Fibroblast of skin of right quadriceps (primary cell): ENCODE measurements at regions not wholly inside any gene's neighbourhood (a gene's known extent, or its start where the extent isn't known, plus 50 kb on each side); places are given as distances from the start of the nearest gene placed in this dataset.
A peak's percentile ranks its signal among the peaks of the same experiment; 100 is the strongest.
"Not testable (repeated sequence)": the region's sequence is repeated elsewhere in the genome, so short reads cannot be mapped to it uniquely, and the experiment has no call there.

Experiments used
- DNase-seq: peaks from one replicate; pipeline ENCODE4 v3.0.0-alpha.2; 2013

- DNase-seq = no peak
Measured at GRCh38 chr3:96330795-96331194, 483.6 kb upstream of the EPHA6 start.

DNA sequence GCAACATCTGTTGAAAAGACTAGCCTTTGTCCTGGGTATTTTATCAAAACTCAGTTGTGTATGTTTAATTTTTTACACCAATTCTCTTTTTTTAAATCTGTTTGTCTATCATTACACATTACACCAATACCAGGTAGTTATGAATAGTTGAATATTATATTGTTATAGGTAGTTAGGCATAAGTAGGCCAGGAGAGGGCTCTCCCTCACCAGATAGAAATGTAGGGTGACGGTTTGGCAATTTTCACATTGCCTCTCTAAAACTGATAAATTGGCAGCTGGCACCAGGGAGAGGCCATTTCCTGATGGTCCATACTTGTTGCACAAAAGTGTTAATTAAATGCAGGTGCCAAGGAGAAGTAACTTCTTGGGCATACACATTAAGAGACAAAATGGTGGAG lies 483.1 kb upstream of the EPHA6 start:
- DNase-seq = no peak

DNA sequence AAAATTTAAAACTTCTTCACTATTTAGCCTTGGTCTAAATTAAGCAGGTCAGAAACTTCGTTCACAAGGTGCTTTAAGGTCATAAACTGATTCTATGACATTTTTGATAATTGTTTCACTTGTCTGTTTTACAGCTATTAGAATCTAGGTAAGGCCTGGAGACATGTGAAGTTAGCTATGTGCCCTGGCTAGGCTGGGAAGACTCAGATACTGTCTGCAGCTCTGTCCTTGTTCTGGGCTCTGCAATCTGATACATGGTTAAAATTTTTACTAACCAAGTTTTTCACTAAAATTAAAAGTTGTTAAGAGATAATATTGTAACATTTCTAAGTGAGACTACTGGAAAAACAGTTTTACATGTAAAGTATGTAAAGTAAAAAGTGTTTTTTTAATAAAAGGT lies 479.6 kb upstream of the EPHA6 start:
- no peak for DNase-seq

DNA sequence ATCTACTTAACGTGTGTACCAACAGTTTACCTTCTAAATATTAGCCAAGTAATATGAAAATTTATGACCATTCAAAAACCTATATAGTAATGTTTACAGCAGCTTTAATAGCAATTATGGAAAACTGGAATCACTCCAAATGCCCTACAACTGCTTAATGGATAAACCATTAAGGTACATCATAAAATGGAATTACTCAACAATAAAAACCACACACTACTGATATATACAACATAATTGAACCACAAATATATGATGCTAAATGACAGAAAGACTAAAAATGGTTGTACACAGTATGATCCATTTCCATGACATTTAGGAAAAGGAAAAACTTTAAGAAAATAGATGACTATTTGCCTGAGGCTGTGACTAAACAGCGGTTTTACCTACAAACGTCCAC lies 467.1 kb upstream of the EPHA6 start:
- DNase-seq = no peak

GRCh38 chr3:96351598-96351997 lies 462.8 kb upstream of the EPHA6 start:
- DNase-seq = not testable (repeated sequence)

DNA sequence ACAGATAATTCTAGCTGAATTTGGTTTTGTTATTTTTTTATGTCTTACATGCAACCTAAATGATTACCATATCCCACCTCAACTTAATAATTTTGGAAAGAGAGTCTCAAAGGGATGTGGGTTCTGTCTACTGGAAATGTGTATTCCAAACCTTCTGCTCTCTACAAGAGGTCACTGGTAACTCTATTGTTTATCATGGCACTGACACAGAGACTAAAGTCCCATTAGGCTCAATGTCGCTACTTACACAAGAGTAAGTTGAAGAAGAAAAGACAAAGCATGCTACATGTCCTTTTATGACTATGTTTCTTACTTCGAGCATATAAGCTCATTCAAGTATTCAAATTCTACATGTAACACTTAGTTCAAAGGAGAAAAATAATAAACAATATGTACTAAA lies 460.3 kb upstream of the EPHA6 start:
- DNase-seq = no peak

GRCh38 chr3:96354742-96355141 lies 459.7 kb upstream of the EPHA6 start:
- DNase-seq = no peak

- no peak for DNase-seq
Measured at GRCh38 chr3:96361241-96361640, 453.2 kb upstream of the EPHA6 start.

DNA sequence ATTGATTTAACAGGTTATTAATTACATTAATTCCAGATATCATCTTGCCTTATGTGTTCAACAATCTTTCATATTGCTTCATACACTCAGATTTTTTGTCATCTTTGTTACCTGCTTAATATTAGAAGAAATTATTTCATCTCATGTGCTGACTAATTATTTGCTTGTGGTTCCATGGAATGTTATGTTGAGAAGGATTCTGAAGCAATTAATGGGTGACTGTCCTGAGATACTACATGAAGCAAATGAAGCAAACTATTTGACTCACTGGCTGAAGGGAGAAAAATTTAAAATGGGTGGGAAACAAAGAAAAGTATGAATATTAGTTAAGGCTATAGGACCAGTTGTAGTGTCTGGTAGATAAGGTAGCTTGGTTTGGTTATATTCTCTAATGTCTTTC lies 443.8 kb upstream of the EPHA6 start:
- DNase-seq = no peak

DNA sequence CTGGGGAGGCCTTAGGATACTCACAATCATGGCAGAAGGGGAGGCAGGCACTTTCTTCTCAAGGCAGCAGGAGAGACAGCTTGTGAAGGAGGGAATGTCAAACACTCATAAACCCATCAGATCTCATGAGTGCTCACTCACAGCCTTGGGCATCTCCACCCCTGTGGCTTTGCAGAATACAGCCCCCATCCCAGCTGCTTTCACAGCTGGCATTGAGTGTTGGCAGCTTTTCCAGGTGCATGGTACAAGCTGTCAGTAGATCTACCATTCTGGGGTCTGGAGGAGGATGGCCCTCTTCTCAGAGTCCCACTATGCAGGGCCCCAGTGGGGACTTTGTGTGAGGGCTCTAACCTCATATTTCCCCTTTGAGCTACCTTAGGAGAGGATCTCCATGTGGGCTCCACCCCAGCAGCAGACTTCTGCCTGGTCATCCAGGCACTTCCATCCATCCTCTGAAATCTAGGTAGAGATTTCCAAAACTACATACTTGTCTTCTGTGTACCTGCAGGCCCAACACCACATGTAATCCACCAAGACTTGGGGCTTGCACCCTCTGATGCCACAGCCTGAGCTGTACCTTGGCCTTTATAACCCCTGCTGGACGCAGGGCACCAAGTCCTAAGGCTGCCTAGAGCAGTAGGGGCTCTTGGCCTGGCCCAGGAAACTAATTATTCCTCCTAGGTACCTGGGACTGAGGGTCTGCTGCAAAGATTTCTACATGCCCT lies 404.2 kb upstream of the EPHA6 start:
- DNase-seq = no peak

DNA sequence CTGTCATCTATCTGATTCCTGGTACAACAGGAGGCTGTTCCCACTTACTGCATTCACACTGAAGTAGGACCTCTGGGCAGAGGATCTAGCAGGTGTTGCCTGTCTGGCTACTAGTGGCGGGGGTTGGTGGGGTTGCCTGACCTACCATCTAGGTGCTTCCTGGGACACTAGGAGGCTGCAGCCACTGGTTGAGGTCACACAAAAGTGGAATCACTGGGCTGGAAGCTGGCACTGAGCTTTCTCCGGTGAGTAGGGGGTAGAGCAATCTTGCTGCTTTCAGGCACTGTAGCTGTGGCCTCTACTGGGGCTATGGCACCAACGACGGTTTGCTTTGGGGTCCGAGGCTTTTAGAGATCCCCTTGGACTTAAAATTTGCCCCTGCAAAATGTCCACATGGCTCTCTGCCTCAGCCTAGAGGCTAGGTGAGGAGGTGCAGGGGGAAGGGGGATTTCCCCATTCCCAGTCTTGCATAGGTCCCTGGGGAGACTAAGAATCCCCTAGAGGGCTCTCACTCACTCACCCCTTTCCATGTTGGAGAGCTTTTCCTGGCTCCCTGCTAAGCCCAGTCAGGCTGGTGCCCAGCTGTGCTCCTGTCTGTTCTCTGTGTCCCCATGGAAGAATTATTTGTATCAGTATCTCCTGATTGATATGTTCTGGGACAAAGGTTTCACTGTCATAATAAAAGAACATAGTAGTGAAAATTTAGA lies 397.7 kb upstream of the EPHA6 start:
- no peak for DNase-seq

DNA sequence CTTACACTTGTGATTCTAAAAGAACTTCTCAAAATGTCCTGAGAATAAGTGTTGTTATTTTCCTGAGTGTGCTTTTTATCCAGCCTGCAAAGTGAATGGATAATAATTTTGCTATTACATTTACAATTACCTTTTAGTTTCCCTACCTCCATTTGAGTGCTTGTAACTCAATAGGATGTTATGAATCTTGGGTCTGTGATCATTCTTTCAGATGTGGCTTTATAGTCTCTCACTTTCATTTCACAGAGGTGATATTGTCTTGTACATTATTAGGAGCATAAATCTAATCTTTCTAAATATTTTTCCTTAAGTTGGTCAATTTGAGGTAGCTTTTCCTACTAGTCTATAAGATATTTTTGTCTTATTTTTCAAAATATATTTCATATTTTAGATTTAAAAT lies 386.3 kb upstream of the EPHA6 start:
- no peak for DNase-seq

DNA sequence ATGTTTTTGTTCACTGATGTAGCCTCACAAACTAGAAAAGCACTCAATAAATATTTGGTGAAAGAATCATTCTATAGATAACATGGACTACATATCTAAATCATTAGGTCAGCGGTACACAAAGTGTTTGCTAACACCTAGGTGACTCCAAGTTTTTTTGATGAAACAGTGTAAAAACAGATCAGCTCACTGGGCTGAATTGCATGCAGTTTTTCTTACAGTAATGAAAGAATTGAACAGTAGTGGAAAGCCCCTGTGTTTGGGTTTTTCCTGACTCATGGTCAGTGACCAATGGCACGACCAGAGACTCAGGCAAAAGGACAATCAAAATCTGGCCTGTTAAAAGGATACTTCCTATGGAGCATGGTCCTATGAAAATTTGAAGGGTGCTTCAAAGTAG lies 384.3 kb upstream of the EPHA6 start:
- no peak for DNase-seq

GRCh38 chr3:96434651-96435050 lies 379.7 kb upstream of the EPHA6 start:
- no peak for DNase-seq

DNA sequence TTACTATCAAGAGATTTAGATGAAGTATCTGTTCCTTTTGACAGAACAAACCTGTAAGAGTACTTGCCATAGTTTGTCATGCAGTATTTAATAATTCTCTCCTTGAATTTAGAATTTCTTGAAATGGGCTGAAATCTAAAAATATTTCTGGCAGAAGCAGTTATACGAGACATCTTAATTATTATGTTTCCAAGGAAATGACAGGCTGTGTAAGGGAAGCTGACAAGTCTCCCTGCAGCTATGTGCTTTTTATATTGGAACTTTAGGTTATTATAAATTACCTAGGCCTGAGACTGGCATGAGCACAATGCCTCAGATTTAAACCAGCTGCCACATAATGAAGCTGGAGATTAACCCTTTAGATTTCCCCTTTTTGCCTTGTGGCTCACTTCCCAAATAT lies 365.0 kb upstream of the EPHA6 start:
- no peak for DNase-seq

DNA sequence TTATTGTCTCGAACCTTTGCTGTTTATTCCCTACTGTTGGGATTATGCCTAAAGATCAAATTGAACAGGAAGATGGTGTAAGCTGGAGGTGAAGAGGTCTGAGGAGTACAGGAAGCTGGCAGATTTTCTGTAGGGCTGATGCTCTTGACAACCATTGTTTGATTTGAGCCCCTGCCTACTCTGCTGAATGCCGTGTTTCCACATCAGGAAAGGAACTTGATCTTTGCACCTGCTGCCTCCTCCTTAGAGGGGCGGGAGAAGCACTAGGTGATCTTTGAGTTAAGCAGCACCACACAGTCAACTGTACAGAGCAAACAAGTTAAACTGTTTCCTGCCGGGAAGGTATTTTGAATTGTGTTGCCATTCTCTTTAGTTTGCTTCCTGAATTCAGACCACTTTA lies 364.6 kb upstream of the EPHA6 start:
- no peak for DNase-seq

DNA sequence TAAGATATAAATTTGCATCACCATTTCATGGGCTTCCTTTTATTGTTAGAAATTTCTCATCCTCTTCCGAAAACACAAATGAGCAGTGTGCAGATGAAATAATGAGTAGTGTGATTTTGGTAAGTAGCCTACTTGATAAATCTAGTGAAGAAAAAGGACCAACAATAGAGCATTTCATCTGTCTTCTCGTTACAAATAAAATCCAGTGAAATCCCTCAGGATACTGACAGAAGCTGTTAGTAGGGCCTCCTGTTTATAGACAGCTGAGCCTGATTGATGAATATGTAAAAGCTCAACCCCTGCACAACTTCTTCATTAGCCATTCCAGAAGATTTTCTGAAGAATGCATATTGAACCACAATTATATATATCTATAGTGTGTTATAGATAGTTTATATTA lies 363.7 kb upstream of the EPHA6 start:
- no peak for DNase-seq

DNA sequence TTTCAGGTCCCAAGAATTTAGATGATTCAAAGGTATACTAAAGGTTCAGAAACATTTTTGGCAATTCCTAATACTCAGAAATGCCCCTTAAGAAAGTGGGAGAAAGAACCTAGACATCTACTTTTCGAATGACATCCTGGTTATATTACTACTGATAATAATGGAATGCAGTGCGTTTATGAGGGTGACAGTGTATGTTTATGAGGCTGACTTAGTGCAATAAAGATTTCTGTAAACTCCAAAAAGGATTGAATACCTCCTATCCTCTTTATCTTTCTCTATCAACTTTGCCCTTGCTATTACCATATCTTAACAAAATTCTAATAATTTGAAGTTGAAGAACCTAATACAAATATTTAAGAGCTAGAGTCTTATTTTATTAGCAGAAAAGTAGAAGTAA lies 348.9 kb upstream of the EPHA6 start:
- no peak for DNase-seq

- DNase-seq = no peak
Measured at GRCh38 chr3:96466441-96466840, 348.0 kb upstream of the EPHA6 start.

- DNase-seq = no peak
Measured at GRCh38 chr3:96467639-96468038, 346.8 kb upstream of the EPHA6 start.

- DNase-seq = no peak
Measured at GRCh38 chr3:96478496-96478895, 335.9 kb upstream of the EPHA6 start.

- no peak for DNase-seq
Measured at GRCh38 chr3:96480881-96481280, 333.5 kb upstream of the EPHA6 start.

- peak; percentile 31 for DNase-seq
Measured at GRCh38 chr3:96483191-96483590, 331.2 kb upstream of the EPHA6 start.

DNA sequence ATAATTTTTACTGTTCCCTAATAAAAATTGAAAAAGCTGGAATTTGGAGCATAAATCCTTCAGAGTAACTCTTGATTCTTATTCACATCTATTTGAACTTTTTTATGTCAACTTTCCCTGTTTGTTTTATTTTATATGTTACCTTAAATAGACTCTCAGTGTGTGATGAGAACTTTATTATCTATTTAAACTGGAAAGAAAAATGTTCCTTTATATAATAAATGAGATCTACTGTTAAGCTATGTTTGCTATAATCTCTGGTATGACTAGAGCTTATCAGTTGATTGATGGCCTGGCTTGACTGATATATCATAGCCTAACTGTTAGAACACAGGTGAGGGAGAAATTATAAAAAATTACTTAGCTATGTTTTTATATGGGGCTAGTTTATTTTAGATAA lies 330.6 kb upstream of the EPHA6 start:
- DNase-seq = no peak

GRCh38 chr3:96488708-96489107 lies 325.7 kb upstream of the EPHA6 start:
- DNase-seq = no peak
